ENCODE measurements at regions not wholly inside any gene's neighbourhood (a gene's known extent, or its start where the extent isn't known, plus 50 kb on each side); places are given as distances from the start of the nearest gene placed in this dataset.

DNA sequence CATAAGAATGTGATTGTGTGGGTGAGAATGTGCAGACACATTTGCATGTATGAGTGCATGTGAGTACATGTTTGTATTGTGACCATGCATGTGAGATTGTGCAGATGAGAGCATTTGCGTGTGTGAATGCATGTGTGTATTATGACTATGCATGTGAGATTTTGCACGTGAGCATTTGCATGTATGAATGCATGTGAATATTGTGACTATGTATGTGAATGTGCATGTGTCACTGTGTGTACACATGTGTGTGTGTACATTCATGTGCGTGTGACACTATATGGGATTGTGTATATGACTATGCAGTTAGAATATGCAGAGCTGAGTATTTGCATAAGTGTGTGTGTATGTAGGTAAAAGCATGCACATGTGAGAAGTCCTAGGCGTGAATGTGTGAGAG, 381.3 kb upstream of the MAF start:
- H3K4me1 Mint-ChIP-seq, result no peaks in the 10 kb centered on the region
- H3K27ac Mint-ChIP-seq, result no peak overlapping the region
- intact Hi-C loops (cut with micrococcal nuclease), result no loop called here
- Histone ChIP-seq H3K4me3 (ENCODE audit: control extremely low read depth in 1 of 5, extremely low read depth in 1 of 5, insufficient read depth in 1 of 5, low read depth in 2 of 5, low read length in 4 of 5) (no peak overlapping the region), H3K4me2 (replicated peaks; ENCODE audit: low read depth, low read length, poor library complexity, severe bottlenecking) (no peak overlapping the region), H3K9ac (ENCODE audit: low read length) (no peak overlapping the region), H3K9me3 (ENCODE audit: control extremely low read depth in 1 of 3, control insufficient read depth in 2 of 3, insufficient read depth in 1 of 3, low read length in 2 of 3) (no peaks in the 10 kb centered on the region), H3K27me3 (replicated peaks in 1 of 4; ENCODE audit: control extremely low read depth in 1 of 4, control insufficient read depth in 3 of 4, insufficient read depth in 4 of 4, low read length in 3 of 4) (no peaks in the 10 kb centered on the region), H3K79me2 (ENCODE audit: control insufficient read depth, insufficient read depth, low read length) (no peaks in the 10 kb centered on the region), H3K36me3 (replicated peaks in 1 of 2; ENCODE audit: control extremely low read depth in 1 of 2, control insufficient read depth in 1 of 2, extremely low read depth in 1 of 2, insufficient read depth in 2 of 2, low read length in 1 of 2) (no peaks in the 10 kb centered on the region), H3K27ac (ENCODE audit: low read length in 2 of 2) (no peak overlapping the region), H3K4me1 (ENCODE audit: control insufficient read depth in 2 of 2, insufficient read depth in 2 of 2, low read length in 2 of 2) (no peaks in the 10 kb centered on the region), H2AFZ (ENCODE audit: insufficient read depth, low read depth, low read length, poor library complexity, severe bottlenecking) (no peak overlapping the region), H4K20me1 (ENCODE audit: control insufficient read depth, insufficient read depth, low read length, poor library complexity, severe bottlenecking) (no peaks in the 10 kb centered on the region)
- no peaks in the 10 kb centered on the region for H3K9me3 Mint-ChIP-seq (ENCODE audit: insufficient read depth)
- TF ChIP-seq, protein P1, sequence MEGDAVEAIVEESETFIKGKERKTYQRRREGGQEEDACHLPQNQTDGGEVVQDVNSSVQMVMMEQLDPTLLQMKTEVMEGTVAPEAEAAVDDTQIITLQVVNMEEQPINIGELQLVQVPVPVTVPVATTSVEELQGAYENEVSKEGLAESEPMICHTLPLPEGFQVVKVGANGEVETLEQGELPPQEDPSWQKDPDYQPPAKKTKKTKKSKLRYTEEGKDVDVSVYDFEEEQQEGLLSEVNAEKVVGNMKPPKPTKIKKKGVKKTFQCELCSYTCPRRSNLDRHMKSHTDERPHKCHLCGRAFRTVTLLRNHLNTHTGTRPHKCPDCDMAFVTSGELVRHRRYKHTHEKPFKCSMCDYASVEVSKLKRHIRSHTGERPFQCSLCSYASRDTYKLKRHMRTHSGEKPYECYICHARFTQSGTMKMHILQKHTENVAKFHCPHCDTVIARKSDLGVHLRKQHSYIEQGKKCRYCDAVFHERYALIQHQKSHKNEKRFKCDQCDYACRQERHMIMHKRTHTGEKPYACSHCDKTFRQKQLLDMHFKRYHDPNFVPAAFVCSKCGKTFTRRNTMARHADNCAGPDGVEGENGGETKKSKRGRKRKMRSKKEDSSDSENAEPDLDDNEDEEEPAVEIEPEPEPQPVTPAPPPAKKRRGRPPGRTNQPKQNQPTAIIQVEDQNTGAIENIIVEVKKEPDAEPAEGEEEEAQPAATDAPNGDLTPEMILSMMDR (IDR thresholded peaks at IDR 0.05), result no peak
- TF ChIP-seq EZH2 (IDR thresholded peaks at IDR 0.05; ENCODE audit: borderline replicate concordance, insufficient read depth, low read depth, low read length, poor library complexity, severe bottlenecking), result no peak
- POLR2A ChIA-PET, result no interaction called here
- CTCF ChIA-PET, result no interaction called here
- ATAC-seq (ENCODE audit: low read depth) (no peak), DNase-seq (no peak)
- no peaks in the 10 kb centered on the region for H3K27me3 Mint-ChIP-seq
- no peak overlapping the region for H3K4me3 Mint-ChIP-seq
- 95% methylated on average over 4 of the region's 4 CpGs for WGBS (ENCODE audit: insufficient coverage)

DNA sequence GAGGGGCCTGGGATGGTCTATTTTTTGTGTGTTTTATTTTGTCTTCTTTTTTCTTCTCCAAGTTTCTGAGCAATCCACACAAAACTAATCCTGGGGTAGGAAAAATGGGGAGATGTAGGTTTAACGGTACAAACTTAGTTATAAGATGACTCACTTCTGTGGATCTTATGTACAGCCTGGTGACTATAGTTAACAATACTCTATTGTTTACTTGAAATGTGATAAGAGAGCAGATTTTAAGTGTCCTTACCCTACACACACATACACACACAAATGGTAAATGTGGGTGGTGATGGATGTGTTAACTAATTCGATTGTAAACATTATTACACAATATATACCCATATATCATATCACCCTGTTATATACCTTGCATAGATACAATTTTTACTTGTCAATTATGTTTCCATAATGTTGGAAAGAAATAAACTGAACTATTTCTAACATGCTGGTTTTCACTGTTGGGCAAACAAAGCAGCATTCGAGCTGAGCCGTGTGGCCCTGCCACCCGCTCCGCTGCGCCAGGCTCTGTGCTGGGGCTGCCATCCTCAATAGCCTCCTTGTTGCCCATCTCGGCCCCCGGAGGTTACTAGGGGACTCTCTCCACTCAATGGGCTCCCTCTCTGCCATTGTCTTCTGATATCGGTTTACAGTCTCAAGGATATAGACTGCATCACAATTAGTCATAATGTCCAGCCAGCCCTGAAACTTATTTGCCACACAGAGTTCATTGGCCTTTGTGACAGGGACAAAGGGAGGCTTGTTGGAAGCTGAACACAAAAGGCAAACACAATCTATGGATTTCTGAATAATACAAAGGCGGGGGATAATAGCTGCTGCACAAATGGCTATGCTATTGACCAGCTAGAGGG, 380.3 kb upstream of the MAF start:
- ChIA-PET CTCF (no interaction called here), POLR2A (no interaction called here)
- Mint-ChIP-seq H3K4me1 (no peaks in the 10 kb centered on the region), H3K27ac (no peak overlapping the region), H3K9me3 (ENCODE audit: insufficient read depth) (no peaks in the 10 kb centered on the region), H3K4me3 (no peak overlapping the region), H3K27me3 (no peaks in the 10 kb centered on the region)
- Histone ChIP-seq H3K36me3 (replicated peaks in 1 of 2; ENCODE audit: control extremely low read depth in 1 of 2, control insufficient read depth in 1 of 2, extremely low read depth in 1 of 2, insufficient read depth in 2 of 2, low read length in 1 of 2) (no peaks in the 10 kb centered on the region), H3K9me3 (ENCODE audit: control extremely low read depth in 1 of 3, control insufficient read depth in 2 of 3, insufficient read depth in 1 of 3, low read length in 2 of 3) (no peaks in the 10 kb centered on the region), H4K20me1 (ENCODE audit: control insufficient read depth, insufficient read depth, low read length, poor library complexity, severe bottlenecking) (no peaks in the 10 kb centered on the region), H3K27ac (ENCODE audit: low read length in 2 of 2) (no peak overlapping the region), H3K4me2 (replicated peaks; ENCODE audit: low read depth, low read length, poor library complexity, severe bottlenecking) (no peak overlapping the region), H3K9ac (ENCODE audit: low read length) (no peak overlapping the region), H3K4me3 (ENCODE audit: control extremely low read depth in 1 of 5, extremely low read depth in 1 of 5, insufficient read depth in 1 of 5, low read depth in 2 of 5, low read length in 4 of 5) (no peak overlapping the region), H3K4me1 (ENCODE audit: control insufficient read depth in 2 of 2, insufficient read depth in 2 of 2, low read length in 2 of 2) (no peaks in the 10 kb centered on the region), H3K27me3 (replicated peaks in 1 of 4; ENCODE audit: control extremely low read depth in 1 of 4, control insufficient read depth in 3 of 4, insufficient read depth in 4 of 4, low read length in 3 of 4) (no peaks in the 10 kb centered on the region), H2AFZ (ENCODE audit: insufficient read depth, low read depth, low read length, poor library complexity, severe bottlenecking) (no peak overlapping the region), H3K79me2 (ENCODE audit: control insufficient read depth, insufficient read depth, low read length) (no peaks in the 10 kb centered on the region)
- no peak for DNase-seq
- intact Hi-C loops (cut with micrococcal nuclease), result no loop called here
- TF ChIP-seq, protein P1 (IDR thresholded peaks at IDR 0.05), result no peak
- no peak for TF ChIP-seq EZH2 (IDR thresholded peaks at IDR 0.05; ENCODE audit: borderline replicate concordance, insufficient read depth, low read depth, low read length, poor library complexity, severe bottlenecking)
- no peak for ATAC-seq (ENCODE audit: low read depth)
- WGBS (ENCODE audit: insufficient coverage), result 99% methylated on average over 7 of the region's 11 CpGs
